DMS153 (cell line): ENCODE measurements at regions not wholly inside any gene's neighbourhood (a gene's known extent, or its start where the extent isn't known, plus 50 kb on each side); places are given as distances from the start of the nearest gene placed in this dataset.

Experiments used
- DNase-seq: peaks from one replicate; lab custom pipeline; 2025; lab: John Stamatoyannopoulos, UW

GRCh38 chr18:27752944-27753343 lies 424.0 kb downstream of the CDH2 start:
- DNase-seq: no peak

DNA sequence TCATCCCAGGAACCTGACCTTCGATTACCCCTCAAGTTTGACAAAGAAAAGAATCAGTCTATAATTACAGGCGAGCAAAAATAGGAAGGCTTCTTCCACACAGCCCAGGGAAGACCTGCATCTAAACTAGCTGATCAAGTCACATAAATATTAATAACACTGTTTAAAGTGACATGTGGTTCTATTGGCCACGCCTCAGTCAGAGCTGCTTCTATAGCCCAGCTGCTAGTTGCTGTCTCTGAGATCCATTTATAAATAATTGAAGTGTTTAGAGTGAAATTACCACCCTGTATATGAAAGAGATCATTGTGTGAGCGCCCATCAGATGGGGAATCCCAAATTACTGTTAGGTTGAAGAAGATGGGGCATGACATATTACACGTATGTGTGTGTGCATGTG lies 426.0 kb downstream of the CDH2 start:
- no peak for DNase-seq

DNA sequence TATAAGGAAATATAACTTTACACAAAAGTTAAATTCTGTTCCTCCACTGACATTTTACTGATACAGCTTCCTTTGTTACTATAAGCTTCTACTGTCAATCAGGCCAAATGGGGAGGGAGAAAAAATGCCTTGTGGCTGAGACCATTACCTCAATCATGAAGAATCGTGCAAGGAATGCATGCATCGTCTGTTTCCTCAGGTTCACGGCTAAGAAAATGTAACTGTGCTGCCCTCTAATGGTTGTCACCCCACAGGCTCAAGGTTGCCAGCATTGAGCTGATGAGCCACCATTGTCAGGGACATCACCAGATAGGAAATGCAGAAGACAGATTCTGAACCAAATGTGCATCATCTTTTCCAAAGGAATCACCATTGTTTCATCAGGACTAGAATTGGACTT lies 426.9 kb downstream of the CDH2 start:
- peak; percentile 27 for DNase-seq

DNA sequence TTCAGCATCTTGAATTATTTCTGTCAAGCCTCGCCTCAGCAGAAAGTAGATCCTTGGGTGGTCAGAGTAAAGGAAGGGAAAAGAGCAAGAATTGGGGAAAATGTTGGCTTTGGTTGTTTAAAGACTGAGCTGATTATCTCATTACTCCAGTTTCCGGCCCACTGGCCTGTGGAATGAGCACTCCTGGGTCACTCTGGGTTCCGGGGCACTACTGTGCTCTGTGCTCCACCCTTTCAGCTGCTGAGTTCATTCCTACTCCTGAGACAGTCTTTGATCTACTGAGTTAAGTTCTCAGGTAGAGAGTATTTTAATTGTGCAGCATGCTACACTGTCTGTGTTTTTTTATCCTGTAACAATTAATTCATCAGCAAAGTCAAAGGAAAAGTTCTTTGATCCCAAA lies 427.7 kb downstream of the CDH2 start:
- no peak for DNase-seq

GRCh38 chr18:27746241-27746640 lies 430.7 kb downstream of the CDH2 start:
- DNase-seq: no peak

- DNase-seq: peak; percentile 5
Measured at GRCh38 chr18:27735117-27735516, 441.8 kb downstream of the CDH2 start.

GRCh38 chr18:27731211-27731610 lies 445.7 kb downstream of the CDH2 start:
- DNase-seq: no peak

DNA sequence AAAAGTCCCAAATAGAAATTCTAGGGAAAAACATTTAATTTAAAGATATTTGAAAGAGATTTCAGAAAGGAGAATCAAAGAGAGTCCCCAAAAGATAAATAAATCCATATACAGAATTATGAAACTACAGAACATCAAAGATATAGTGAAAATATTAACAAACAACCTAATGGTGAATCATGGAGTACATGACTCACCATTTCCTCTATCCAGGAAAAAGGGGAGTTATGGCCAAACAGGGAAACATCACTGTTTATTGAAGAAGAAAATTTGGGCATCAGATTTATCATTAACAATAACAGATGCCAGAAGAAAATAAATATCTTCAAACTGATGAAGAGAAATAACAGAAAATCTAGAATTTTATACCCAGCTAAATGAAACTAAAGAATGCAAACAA lies 448.3 kb downstream of the CDH2 start:
- no peak for DNase-seq

DNA sequence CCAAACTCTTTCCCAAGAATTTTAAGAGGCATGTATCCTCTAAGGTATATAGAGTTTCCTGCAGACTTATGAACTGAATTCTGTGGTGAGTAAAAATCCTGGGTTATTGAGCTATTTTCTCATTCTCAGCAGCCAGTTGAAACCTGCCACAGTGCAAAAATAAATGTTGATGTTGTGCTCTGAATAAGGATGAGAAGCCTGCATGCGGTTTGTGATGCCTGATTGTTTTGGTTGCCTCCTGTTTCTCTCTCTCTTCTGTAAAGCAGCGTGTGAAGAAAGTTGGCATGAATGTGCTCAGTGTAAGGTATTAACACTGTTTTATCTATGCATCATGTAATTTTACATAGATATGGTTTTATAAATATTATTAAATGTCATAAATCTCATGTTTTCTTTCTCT lies 452.6 kb downstream of the CDH2 start:
- DNase-seq: no peak

GRCh38 chr18:27723168-27723567 lies 453.8 kb downstream of the CDH2 start:
- no peak for DNase-seq

DNA sequence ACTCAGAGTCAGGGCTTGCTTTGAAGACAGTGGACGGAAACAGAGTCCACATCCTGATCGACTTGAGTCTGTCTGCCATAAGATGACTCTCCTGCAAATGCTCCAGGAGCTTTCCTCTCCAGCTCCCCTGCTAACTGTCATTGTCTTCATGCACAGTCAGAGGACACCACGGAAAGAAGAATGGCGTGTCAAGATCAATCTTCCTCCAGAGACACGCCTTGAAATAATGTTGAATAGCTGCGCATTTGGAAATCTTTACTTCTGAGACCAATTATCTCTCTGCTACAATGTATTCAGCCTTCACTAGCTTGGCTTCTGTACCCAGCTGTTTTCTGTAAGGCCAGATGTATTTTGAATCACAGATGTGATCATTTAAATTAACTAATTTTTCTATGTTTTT lies 457.2 kb downstream of the CDH2 start:
- DNase-seq: no peak

- DNase-seq: no peak
Measured at GRCh38 chr18:27717816-27718215, 459.1 kb downstream of the CDH2 start.

- no peak for DNase-seq
Measured at GRCh38 chr18:27717250-27717649, 459.7 kb downstream of the CDH2 start.

DNA sequence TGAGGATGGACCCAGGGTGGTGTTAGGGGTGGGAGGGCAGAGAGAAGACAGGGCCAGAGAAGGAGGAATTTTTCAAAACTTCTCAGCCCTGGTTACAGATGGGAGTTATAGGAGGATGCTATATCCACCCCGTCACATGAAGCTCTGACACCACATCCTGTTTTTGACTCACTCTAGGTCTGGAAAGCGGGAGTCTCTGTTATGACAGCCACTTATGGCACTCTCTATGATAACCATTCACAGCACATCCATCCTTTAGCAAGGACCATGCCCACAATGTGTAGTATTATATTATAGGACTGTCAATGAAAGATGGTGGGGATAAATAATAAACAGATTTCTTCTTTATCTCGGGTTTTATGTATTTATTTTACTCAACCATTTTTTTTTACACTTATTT lies 461.2 kb downstream of the CDH2 start:
- no peak for DNase-seq

DNA sequence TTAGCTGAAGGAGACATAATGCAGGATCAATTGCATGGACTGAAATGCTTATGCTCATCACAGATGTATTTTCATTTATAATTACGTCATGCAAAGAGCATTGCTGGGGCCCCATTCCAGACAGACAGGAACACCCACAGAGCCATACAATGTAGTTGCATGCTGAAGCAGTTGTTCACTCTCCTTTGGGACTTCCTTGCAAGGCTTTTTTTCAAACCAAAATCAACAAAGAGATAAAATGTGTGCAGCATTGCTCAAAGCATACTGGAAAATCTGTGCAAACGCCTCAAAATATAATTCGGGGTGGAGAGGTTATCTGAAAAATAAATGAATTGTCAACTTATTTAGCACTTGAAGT lies 463.2 kb downstream of the CDH2 start:
- no peak for DNase-seq

- DNase-seq: peak; percentile 81
Measured at GRCh38 chr18:27713037-27713737, 463.7 kb downstream of the CDH2 start.

DNA sequence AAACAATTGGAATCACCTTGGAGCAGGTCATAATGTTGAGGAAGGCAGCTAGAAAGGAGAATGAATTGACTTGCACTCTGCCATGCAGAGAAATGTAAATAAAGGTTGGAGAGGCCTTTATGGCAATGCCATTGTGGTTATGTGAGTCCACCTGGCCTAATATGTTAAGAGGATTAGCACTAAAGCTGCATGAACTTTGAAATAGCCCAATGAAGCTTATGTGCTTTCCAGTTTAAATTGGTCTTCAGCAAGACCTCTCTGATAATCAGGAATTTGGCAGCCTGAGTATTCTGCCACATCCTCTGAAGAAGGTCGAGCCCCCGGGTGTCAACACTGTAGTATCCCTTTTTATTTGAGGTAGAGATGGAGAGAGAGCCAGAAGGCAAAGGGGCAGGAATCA lies 464.9 kb downstream of the CDH2 start:
- peak; percentile 90 for DNase-seq

GRCh38 chr18:27711382-27711781 lies 465.5 kb downstream of the CDH2 start:
- no peak for DNase-seq

GRCh38 chr18:27709344-27709743 lies 467.6 kb downstream of the CDH2 start:
- DNase-seq: no peak

DNA sequence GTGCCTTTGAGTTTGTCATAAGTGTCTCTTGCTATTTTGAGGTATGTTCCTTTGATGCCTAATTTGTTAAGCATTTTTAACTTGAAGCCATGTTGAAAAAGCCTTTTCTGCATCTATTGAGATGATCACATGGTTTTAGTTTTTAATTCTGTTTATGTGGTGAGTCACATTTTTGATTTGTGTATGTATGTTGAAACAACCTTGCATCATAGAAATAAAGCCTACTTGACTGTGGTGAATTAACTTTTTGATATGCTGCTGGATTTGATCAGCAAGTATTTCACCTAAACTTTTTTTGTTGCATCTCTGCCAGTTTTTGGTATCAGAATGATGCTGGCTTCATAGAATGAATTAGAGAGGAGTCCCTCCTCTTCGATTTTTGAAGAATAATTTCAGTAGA lies 469.7 kb downstream of the CDH2 start:
- no peak for DNase-seq

GRCh38 chr18:27704736-27705361 lies 472.1 kb downstream of the CDH2 start:
- no peak for DNase-seq

DNA sequence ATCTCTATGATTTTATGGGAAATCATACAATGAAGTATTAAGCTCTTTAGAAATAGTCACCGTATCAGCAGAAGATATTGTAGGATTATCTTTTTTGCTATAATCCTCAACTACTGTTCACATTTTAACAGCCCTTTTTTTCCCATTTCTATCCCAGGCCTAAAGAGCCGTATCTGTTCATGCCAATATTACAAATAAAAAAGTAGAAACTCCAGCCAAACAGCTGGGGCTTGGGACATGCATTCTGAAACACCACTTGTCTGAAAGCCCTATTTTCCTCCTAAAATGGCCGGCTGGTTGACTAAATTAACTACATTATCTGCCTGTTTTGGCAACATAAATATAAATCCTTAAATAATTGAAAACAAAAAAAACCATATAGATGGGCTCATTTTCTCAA lies 477.8 kb downstream of the CDH2 start:
- no peak for DNase-seq

DNA sequence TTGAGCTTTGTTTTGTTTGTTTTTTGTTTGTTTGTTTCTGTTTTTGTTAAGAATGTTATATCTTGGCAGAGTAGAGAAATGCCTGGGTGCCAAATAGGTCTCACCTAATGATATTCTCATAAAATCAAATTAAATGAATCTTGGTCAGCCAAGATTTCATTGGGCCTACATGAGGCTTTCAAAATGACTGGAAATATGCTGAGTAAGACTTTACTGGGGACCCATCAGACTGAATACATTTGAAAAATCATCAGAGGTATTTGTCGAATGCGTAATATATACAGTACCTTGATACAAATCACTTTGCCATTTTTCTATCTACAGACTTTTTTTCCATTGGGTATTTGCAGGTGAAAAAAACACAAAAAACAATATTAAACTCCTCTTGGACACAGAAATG lies 480.8 kb downstream of the CDH2 start:
- DNase-seq: no peak

DNA sequence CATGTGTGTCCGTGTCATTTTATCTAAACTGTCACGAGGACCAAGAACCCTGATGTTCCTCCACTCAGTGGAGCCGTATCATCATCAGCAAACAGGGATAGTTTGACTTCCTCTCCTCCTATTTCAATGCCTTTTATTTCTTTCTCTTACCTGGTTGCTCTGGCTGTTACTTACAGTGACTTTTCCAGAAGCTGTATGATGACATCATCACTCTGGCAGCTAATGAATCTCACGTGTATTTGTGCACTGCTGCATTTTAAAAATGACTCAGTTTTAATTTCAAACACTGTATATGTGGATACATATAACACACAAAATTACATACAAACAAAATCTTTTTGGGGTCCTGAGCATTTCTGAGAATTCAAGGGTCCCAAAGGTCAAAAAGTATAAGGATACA lies 481.4 kb downstream of the CDH2 start:
- no peak for DNase-seq
